ENCODE measurements at regions not wholly inside any gene's neighbourhood (a gene's known extent, or its start where the extent isn't known, plus 50 kb on each side); places are given as distances from the start of the nearest gene placed in this dataset.

- TF ChIP-seq CTCF (IDR thresholded peaks at IDR 0.05), result no peak
- no peak for TF ChIP-seq POLR2A (IDR thresholded peaks at IDR 0.05)
Measured at GRCh38 chr10:62903828-62904227, 87.7 kb upstream of the EGR2 start.

Data from tibial nerve (tissue), 3 donors.